ENCODE measurements at regions not wholly inside any gene's neighbourhood (a gene's known extent, or its start where the extent isn't known, plus 50 kb on each side); places are given as distances from the start of the nearest gene placed in this dataset.

- Histone ChIP-seq H3K27me3 (replicated peaks; ENCODE audit: insufficient read depth, low read depth, low read length, poor library complexity) (no peaks in the 10 kb centered on the region), H3K27ac (ENCODE audit: low read depth, low read length, poor library complexity, severe bottlenecking) (no peak overlapping the region), H3K4me3 (ENCODE audit: low read depth, low read length, poor library complexity, severe bottlenecking) (no peak overlapping the region), H3K4me1 (ENCODE audit: insufficient read depth, low read length, poor library complexity, severe bottlenecking) (no peaks in the 10 kb centered on the region), H3K36me3 (ENCODE audit: insufficient read depth, low read length, poor library complexity, severe bottlenecking) (no peaks in the 10 kb centered on the region), H3K9me3 (ENCODE audit: low read depth, low read length, poor library complexity, severe bottlenecking) (no peaks in the 10 kb centered on the region)
- TF ChIP-seq CTCF (conservative IDR thresholded peaks at IDR 0.05; ENCODE audit: low read depth, low read length) (no peak), EZH2 (IDR thresholded peaks at IDR 0.05; ENCODE audit: borderline replicate concordance, low read depth, low read length, poor library complexity, severe bottlenecking) (no peak)
- CTCF ChIA-PET: no interaction called here
- no peak for DNase-seq (ENCODE audit: low spot score)
- no TSS peak for BruUV-seq (replicated peaks)
- intact Hi-C loops (cut with micrococcal nuclease; ENCODE audit: unreplicated experiment): no loop called here
- POLR2A ChIA-PET (ENCODE audit: low non-redundant PET): no interaction called here
Measured at GRCh38 chr16:80025236-80025635, 424.7 kb upstream of the MAF start.

GRCh38 chr16:80024443-80024842 lies 423.9 kb upstream of the MAF start:
- Histone ChIP-seq H3K36me3 (ENCODE audit: insufficient read depth, low read length, poor library complexity, severe bottlenecking) (no peaks in the 10 kb centered on the region), H3K4me1 (ENCODE audit: insufficient read depth, low read length, poor library complexity, severe bottlenecking) (no peaks in the 10 kb centered on the region), H3K4me3 (ENCODE audit: low read depth, low read length, poor library complexity, severe bottlenecking) (no peak overlapping the region), H3K9me3 (ENCODE audit: low read depth, low read length, poor library complexity, severe bottlenecking) (no peaks in the 10 kb centered on the region), H3K27ac (ENCODE audit: low read depth, low read length, poor library complexity, severe bottlenecking) (no peak overlapping the region), H3K27me3 (replicated peaks; ENCODE audit: insufficient read depth, low read depth, low read length, poor library complexity) (no peaks in the 10 kb centered on the region)
- CTCF ChIA-PET: no interaction called here
- no peak for TF ChIP-seq CTCF (conservative IDR thresholded peaks at IDR 0.05; ENCODE audit: low read depth, low read length)
- POLR2A ChIA-PET (ENCODE audit: low non-redundant PET): no interaction called here
- no peak for DNase-seq (ENCODE audit: low spot score)
- BruUV-seq (replicated peaks): no TSS peak
- intact Hi-C loops (cut with micrococcal nuclease; ENCODE audit: unreplicated experiment): no loop called here

- intact Hi-C loops (cut with micrococcal nuclease; ENCODE audit: unreplicated experiment): no loop called here
- no TSS peak for BruUV-seq (replicated peaks)
- H3K4me3 ChIP-seq (ENCODE audit: low read depth, low read length, poor library complexity, severe bottlenecking): no peak overlapping the region
- TF ChIP-seq CTCF (conservative IDR thresholded peaks at IDR 0.05; ENCODE audit: low read depth, low read length) (no peak), EZH2 (IDR thresholded peaks at IDR 0.05; ENCODE audit: borderline replicate concordance, low read depth, low read length, poor library complexity, severe bottlenecking) (no peak)
- H3K27me3 ChIP-seq (replicated peaks; ENCODE audit: insufficient read depth, low read depth, low read length, poor library complexity): no peaks in the 10 kb centered on the region
- no peaks in the 10 kb centered on the region for H3K36me3 ChIP-seq (ENCODE audit: insufficient read depth, low read length, poor library complexity, severe bottlenecking)
- POLR2A ChIA-PET (ENCODE audit: low non-redundant PET): no interaction called here
- H3K27ac ChIP-seq (ENCODE audit: low read depth, low read length, poor library complexity, severe bottlenecking): no peak overlapping the region
- no peak for DNase-seq (ENCODE audit: low spot score)
- peaks cover 3% of the 10 kb centered on the region for H3K9me3 ChIP-seq (ENCODE audit: low read depth, low read length, poor library complexity, severe bottlenecking)
- no peaks in the 10 kb centered on the region for H3K4me1 ChIP-seq (ENCODE audit: insufficient read depth, low read length, poor library complexity, severe bottlenecking)
- CTCF ChIA-PET: no interaction called here
Measured at GRCh38 chr16:80023865-80024264, 423.3 kb upstream of the MAF start.
